A549 (cell line): ENCODE measurements at regions not wholly inside any gene's neighbourhood (a gene's known extent, or its start where the extent isn't known, plus 50 kb on each side); places are given as distances from the start of the nearest gene placed in this dataset.

Experiments used
- ATAC-seq, 2 experiments: fragments of 200-7000 bp in 1 of 2; fragments of >200 bp in 1 of 2; cut with Nextera tagmentation in 1 of 2; cut with Tn5 transposase in 1 of 2; 3 replicates each; pipeline versions ENCODE4 v1.8.0 to v1.9.1; 2018 to 2020; ENCODE audit warnings: mild to moderate bottlenecking in 1 of 2, moderate library complexity in 1 of 2
- CTCF ChIA-PET: fragments of 300-600 bp; sonication (Branson Sonifier 250); formaldehyde crosslinking; extraction: SDS; loops from one replicate; lab custom pipeline; 2021; ENCODE audit warnings: antibody characterized with exemption, inconsistent platforms; lab: Yijun Ruan, JAX
- POLR2A ChIA-PET: fragments of 350-600 bp; formaldehyde crosslinking; extraction: SDS; loops from one replicate; lab custom pipeline; 2021; ENCODE audit warnings: antibody characterized with exemption, inconsistent platforms; lab: Yijun Ruan, JAX
- DNase-seq, 2 experiments: peaks; one replicate each; pipeline versions ENCODE4 v3.0.0 to v3.0.0-alpha.2; 2011 to 2016; ENCODE audit warnings: low read depth in 1 of 2, low spot score in 1 of 2
- FAIRE-seq: peaks from 2 replicates; lab custom pipeline; 2011; peaks lifted over from hg19 to GRCh38; lab: Jason Lieb, UNC
- H3K27ac ChIP-seq, 2 experiments: fragments of >200 bp; sonication (Bioruptor Twin); formaldehyde crosslinking; 3 replicates each; pipeline ENCODE4 v1.5.1; 2016 to 2017
- H3K4me1 ChIP-seq: fragments of >200 bp; sonication (Bioruptor Twin); formaldehyde crosslinking; 3 replicates; pipeline ENCODE4 v1.6.1; 2016
- H3K4me2 ChIP-seq: fragments of >200 bp; sonication (Bioruptor Twin); formaldehyde crosslinking; 3 replicates; pipeline ENCODE4 v1.6.1; 2016
- H3K4me3 ChIP-seq: fragments of >200 bp; sonication (Bioruptor Twin); formaldehyde crosslinking; 3 replicates; pipeline ENCODE4 v1.5.1; 2016
- H3K9me3 ChIP-seq: fragments of >200 bp; sonication (Bioruptor Twin); formaldehyde crosslinking; 3 replicates; pipeline ENCODE4 v1.6.1; 2016
- KDM1A ChIP-seq: fragments of 200-600 bp; sonication (generic); IDR thresholded peaks from 2 replicates; pipeline ENCODE4 v1.6.1; 2016; ENCODE audit warnings: low read depth, mild to moderate bottlenecking
- NR3C1 ChIP-seq: fragments of >200 bp; sonication (Bioruptor Twin); formaldehyde crosslinking; IDR thresholded peaks from 3 replicates; pipeline ENCODE4 v1.6.1; 2017
- PBX3 ChIP-seq: IDR thresholded peaks from 2 replicates; pipeline ENCODE4 v1.6.1; 2012
- POLR2A ChIP-seq: IDR thresholded peaks from 2 replicates; pipeline ENCODE4 v1.6.1; 2012; ENCODE audit warnings: mild to moderate bottlenecking, low read length
- RCOR1 ChIP-seq: fragments of 150-350 bp; IDR thresholded peaks from 2 replicates; pipeline ENCODE4 v1.6.1; 2014; ENCODE audit warnings: antibody characterized with exemption, low read length, low read depth
- RNF2 ChIP-seq: fragments of 200-600 bp; sonication (generic); IDR thresholded peaks from 2 replicates; pipeline ENCODE4 v1.6.1; 2016; ENCODE audit warnings: low read depth, mild to moderate bottlenecking, antibody characterized with exemption, moderate library complexity, borderline replicate concordance
- SMC3 ChIP-seq: fragments of >200 bp; sonication (Bioruptor Twin); formaldehyde crosslinking; IDR thresholded peaks from 3 replicates; pipeline ENCODE4 v1.6.1; 2018; ENCODE audit warnings: inconsistent platforms
- WGBS: methylation state at CpG from one replicate; pipeline ENCODE4 v1.1.6; 2017; ENCODE audit errors: missing lambda C conversion rate; 5-methylcytosine and 5-hydroxymethylcytosine counted together
- small RNA-seq, 6 experiments: library from RNA; depleted of rRNA; stranded (forward); fragments of <200 nt; gene quantifications; one replicate each; pipeline ENCODE3, GENCODE V24; 2012

- POLR2A ChIA-PET: no interaction called here
- FAIRE-seq: no peak
These were observed 49.9 kb upstream of the CASK start for GRCh38 chrX:41973208-41973607.

More at GRCh38 chrX:41973208-41973607, 49.9 kb upstream of the CASK start:
- ATAC-seq: no peak
- Histone ChIP-seq H3K4me3 (no peak overlapping the region), H3K27ac (no peak overlapping the region), H3K9me3 (no peaks in the 10 kb centered on the region), H3K4me1 (no peaks in the 10 kb centered on the region), H3K4me2 (no peak overlapping the region)
- CTCF ChIA-PET: no interaction called here
- WGBS: 45% methylated on average over 2 of the region's 2 CpGs
- TF ChIP-seq PBX3 (no peak), POLR2A (no peak), RCOR1 (no peak), RNF2 (no peak), SMC3 (no peak), NR3C1 (no peak), KDM1A (no peak)
- no peak for DNase-seq

Small RNAs in the stretch of these regions (small RNA-seq; reads per million reads assigned to genes)
- gene RNU6-1124P (0 to 0.35 (median 0) reads per million in 6 experiments), gene RNU6-630P (0 reads per million in 6 experiments), gene Z92545.1 (0 reads per million in 6 experiments)
